Pancreas (tissue), 10 donors: ENCODE measurements at regions not wholly inside any gene's neighbourhood (a gene's known extent, or its start where the extent isn't known, plus 50 kb on each side); places are given as distances from the start of the nearest gene placed in this dataset.

Source experiments
- ATAC-seq, 4 donors: fragments of 200-7000 bp; cut with Tn5 transposase; one replicate each; pipeline versions ENCODE4 v1.8.0 to v1.9.1; 2020; ENCODE audit warnings: mild to moderate bottlenecking in 4 of 4, moderate library complexity in 4 of 4
- DNase-seq, 6 donors: peaks; one replicate each; pipeline ENCODE4 v3.0.0-alpha.2; 2020
- FAIRE-seq: peaks from 2 replicates; lab custom pipeline; 2012; peaks lifted over from hg19 to GRCh38; lab: Jason Lieb, UNC
- H3K27ac ChIP-seq, 4 donors: fragments of 200-600 bp; sonication (generic); 1 replicate in 3 of 4; 2 replicates in 1 of 4; pipeline versions ENCODE4 v1.5.0 to v1.8.0; 2020
- H3K27me3 ChIP-seq, 4 donors: fragments of 200-600 bp; one replicate each; pipeline ENCODE4 v1.8.0; 2021
- H3K36me3 ChIP-seq, 3 donors: fragments of 200-600 bp; sonication (generic) in 1 of 3; one replicate each; pipeline versions ENCODE4 v1.5.0 to v1.8.0; 2020 to 2021
- H3K4me1 ChIP-seq, 3 donors: fragments of 200-600 bp; one replicate each; pipeline ENCODE4 v1.8.0; 2021
- H3K4me3 ChIP-seq, 4 donors: fragments of 200-600 bp; sonication (generic) in 2 of 4; one replicate each; pipeline versions ENCODE4 v1.5.0 to v1.8.0; 2020 to 2021
- H3K9me3 ChIP-seq, 4 donors: fragments of 200-600 bp; one replicate each; pipeline ENCODE4 v1.8.0; 2021
- CTCF ChIP-seq, 4 donors: fragments of 200-600 bp; sonication (generic) in 3 of 4; IDR thresholded peaks; one replicate each; pipeline versions ENCODE4 v1.5.0 to v1.8.0; 2021; ENCODE audit warnings: antibody characterized with exemption in 4 of 4
- WGBS, 2 donors: extraction: QIAGEN DNeasy Blood & Tissue Kit; methylation state at CpG; one replicate each; pipeline ENCODE4 v1.1.7; 2013; 5-methylcytosine and 5-hydroxymethylcytosine counted together
- intact Hi-C, 3 donors: fragments of 100-400 bp; cut with DNase I; formaldehyde crosslinking; loops; one replicate each; pipeline versions ENCODE4 v1.11.1 to v1.14.2; 2022
- donor health status: healthy with polysubstance abuse.
- donor health status: DM: no; HTN: no; CAD: no; lungs with moderate emphysema.
- donor health status: DM: no; HTN: no; CAD: no.
- donor health status: control.
- donor health status: control.
- donor health status: Bipolar disorder and iron deficiency.
- donor health status: DM: yes; HTN: yes; CAD: no.
- donor health status: DM: no; HTN: no; CAD: no.
- donor health status: DM: no; HTN: no; CAD: no.
- donor health status: DM: yes; HTN: yes; CAD: no.

DNA sequence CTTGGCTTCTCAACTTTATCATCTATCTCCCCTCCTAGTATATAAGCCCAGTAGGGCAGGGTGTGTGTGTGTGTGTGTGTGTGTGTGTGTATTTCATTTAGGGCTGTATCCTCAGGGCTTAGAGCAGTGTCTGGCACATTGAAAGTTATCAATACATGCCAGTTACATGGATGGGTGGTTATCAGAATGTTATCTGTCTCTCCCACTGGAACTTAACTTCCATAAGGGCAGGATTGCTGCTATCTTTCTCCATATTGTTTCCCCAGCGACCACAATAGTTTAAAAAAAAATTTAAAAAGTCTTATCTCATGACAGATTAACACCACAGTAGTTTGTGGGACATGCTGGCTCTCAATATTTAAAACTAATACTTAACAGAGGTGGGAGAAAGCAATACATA is 488.9 kb downstream of the PLCL1 start:
- no peaks in the 10 kb centered on the region for H3K4me1 ChIP-seq
- no peaks in the 10 kb centered on the region for H3K9me3 ChIP-seq
- DNase-seq (no peak), FAIRE-seq (no peak), ATAC-seq (no peak)
- no peak overlapping the region for H3K4me3 ChIP-seq
- 35 to 39% methylated on average over 1 of the region's 1 CpG for WGBS, 2 donors
- no peaks in the 10 kb centered on the region for H3K36me3 ChIP-seq
- peaks cover 0 to 8% (median 0%) of the 10 kb centered on the region in 4 donors for H3K27me3 ChIP-seq
- no peak overlapping the region for H3K27ac ChIP-seq
- TF ChIP-seq CTCF (IDR thresholded peaks at IDR 0.05): no peak
- intact Hi-C loops: no loop called here

GRCh38 chr2:198289811-198290210 is 485.4 kb downstream of the PLCL1 start:
- intact Hi-C loops: no loop called here
- WGBS, 2 donors: 84 to 88% methylated on average over 3 of the region's 3 CpGs

DNA sequence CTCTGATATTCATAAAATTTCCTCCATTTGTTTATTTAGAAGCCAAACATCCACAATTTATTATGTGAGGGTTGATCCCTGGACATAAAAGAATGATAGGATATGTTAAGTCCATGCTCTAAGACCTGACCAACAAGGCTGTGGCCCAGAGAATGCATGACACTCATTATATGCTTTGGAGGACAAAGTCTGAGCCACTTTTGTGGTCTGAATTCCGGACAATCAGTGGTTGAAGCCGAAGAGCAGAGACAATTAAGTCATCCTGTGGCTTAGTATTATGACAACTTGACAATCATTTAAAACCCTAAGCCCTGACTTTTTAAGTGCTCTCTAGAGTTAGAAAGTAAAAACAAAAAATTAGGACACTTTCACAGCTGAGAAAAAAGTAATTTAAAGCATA is 483.3 kb downstream of the PLCL1 start:
- 27 to 56% methylated on average over 2 of the region's 2 CpGs for WGBS, 2 donors
- no peak for FAIRE-seq
- no peak overlapping the region for H3K27ac ChIP-seq

More at GRCh38 chr2:198289811-198290210, 485.4 kb downstream of the PLCL1 start:
- Histone ChIP-seq H3K36me3 (no peaks in the 10 kb centered on the region), H3K4me3 (no peak overlapping the region), H3K4me1 (no peaks in the 10 kb centered on the region), H3K27ac (no peak overlapping the region), H3K27me3 (no peaks in the 10 kb centered on the region), H3K9me3 (no peaks in the 10 kb centered on the region)
- ATAC-seq: no peak
- FAIRE-seq: no peak
- no peak for DNase-seq
- no peak for TF ChIP-seq CTCF (IDR thresholded peaks at IDR 0.05)

DNA sequence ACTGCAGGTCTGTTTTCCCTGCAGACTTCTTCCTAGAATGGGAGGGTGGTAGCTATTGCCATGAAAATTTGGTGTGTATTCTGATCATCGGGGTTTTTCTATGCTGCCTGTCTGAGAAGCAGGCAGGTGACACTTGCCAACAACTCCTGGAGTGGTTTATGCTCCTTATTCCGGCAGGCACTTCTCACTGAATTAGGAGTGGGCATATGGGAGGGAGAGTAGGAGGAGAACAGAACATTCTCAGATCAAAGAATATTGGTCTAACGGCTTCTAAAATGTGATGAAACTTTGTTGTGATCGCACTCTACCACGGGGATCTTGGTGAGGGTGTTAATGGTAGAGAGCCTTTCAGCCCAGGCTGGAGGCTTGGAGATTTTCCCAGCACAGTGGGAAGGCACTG is 480.8 kb downstream of the PLCL1 start:
- Histone ChIP-seq H3K36me3 (no peaks in the 10 kb centered on the region), H3K27ac (no peak overlapping the region), H3K4me1 (no peaks in the 10 kb centered on the region), H3K4me3 (no peak overlapping the region), H3K9me3 (no peaks in the 10 kb centered on the region), H3K27me3 (peaks cover 0 to 4% (median 0%) of the 10 kb centered on the region in 4 donors)
- no peak for TF ChIP-seq CTCF (IDR thresholded peaks at IDR 0.05)
- ATAC-seq (no peak), FAIRE-seq (no peak), DNase-seq (no peak)
- WGBS, 2 donors: 34 to 43% methylated on average over 5 of the region's 5 CpGs
- intact Hi-C loops: no loop called here

More for the DNA sequence above, 483.3 kb downstream of the PLCL1 start:
- Histone ChIP-seq H3K4me1 (no peaks in the 10 kb centered on the region), H3K27me3 (no peaks in the 10 kb centered on the region), H3K36me3 (no peaks in the 10 kb centered on the region), H3K4me3 (no peak overlapping the region), H3K9me3 (no peaks in the 10 kb centered on the region)
- DNase-seq (no peak), ATAC-seq (no peak)
- intact Hi-C loops: no loop called here
- TF ChIP-seq CTCF (IDR thresholded peaks at IDR 0.05): no peak

- intact Hi-C loops: no loop called here
- no peak for TF ChIP-seq CTCF (IDR thresholded peaks at IDR 0.05)
- FAIRE-seq (no peak), DNase-seq (no peak), ATAC-seq (no peak)
- H3K9me3 ChIP-seq: no peaks in the 10 kb centered on the region
- H3K4me1 ChIP-seq: no peaks in the 10 kb centered on the region
- no peak overlapping the region for H3K27ac ChIP-seq
- H3K27me3 ChIP-seq: peaks cover 0 to 4% (median 0%) of the 10 kb centered on the region in 4 donors
- H3K36me3 ChIP-seq: no peaks in the 10 kb centered on the region
- WGBS, 2 donors: 26 to 34% methylated on average over 2 of the region's 2 CpGs
- H3K4me3 ChIP-seq: no peak overlapping the region
Measured at GRCh38 chr2:198283146-198283545, 478.8 kb downstream of the PLCL1 start.
